HG03354 (cell line): ENCODE measurements at regions not wholly inside any gene's neighbourhood (a gene's known extent, or its start where the extent isn't known, plus 50 kb on each side); places are given as distances from the start of the nearest gene placed in this dataset.

Source experiments
- ATAC-seq: cut with Tn5 transposase; IDR thresholded peaks from one replicate; pipeline ENCODE4 v1.9.1; 2021; ENCODE audit warnings: mild to moderate bottlenecking; ENCODE audit not compliant: unreplicated experiment, poor library complexity, severe bottlenecking

DNA sequence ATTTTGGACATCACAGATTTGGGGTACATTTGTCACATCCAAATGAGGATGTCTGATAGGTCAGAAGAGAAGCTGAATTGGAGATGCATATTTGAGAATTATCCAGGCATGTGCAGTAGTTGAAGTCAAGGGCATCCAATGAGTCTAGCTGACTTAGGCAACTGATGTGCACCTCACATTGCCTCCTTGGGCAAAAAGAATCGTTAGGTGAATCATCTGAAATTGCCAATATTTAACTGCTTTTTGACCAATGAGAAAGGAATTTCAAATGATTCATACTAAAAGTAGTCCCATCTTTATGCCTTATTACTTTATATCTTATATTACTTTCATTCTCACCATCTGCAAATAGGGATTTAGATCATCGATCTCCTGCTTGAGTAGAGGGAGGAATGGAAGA, 117.7 kb downstream of the CD47 start:
- ATAC-seq: no peak

GRCh38 chr3:107970993-107971580, 119.7 kb downstream of the CD47 start:
- ATAC-seq: no peak

DNA sequence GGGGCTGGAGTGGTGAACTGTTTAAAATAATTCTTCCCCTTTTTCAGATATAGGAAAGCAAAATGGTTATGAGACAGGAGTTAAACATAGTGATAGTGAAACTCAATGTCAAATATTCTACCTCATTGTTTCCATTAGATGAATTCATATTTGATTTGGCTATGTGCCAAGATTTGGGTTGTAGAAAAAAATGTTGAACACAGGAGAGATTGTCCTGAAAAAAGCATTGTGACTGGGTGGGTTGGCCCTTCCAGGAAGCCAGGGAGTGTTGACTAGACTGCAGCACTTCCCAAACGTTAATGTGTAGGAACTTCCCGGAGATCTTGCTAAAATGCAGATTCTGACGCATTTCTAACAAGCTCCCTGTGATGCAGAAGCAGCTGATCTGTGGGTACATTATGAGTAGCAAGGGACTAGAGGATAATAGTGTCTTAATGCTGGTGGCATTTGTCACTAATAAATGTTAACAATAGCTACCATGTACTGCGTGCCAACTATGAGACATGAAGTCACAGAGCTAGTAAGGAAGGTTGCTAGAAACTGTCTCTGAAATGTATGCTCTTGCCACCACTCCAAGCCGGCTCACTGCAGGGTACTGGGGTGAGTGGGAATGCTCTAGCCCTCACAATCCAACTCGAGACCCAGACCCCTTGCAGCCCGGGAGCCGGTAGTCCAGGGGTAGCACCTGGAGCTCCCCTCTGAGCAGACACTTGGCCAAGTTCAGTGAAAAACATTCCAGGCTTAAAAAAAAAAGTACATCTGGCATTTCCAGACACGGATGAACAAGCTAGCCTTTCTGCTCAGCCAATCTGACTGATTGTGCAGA, 120.6 kb downstream of the CD47 start:
- ATAC-seq: no peak

- no peak for ATAC-seq
Measured at GRCh38 chr3:107969525-107969924, 121.3 kb downstream of the CD47 start.

- no peak for ATAC-seq
Measured at GRCh38 chr3:107966276-107966675, 124.6 kb downstream of the CD47 start.

GRCh38 chr3:107965136-107965655, 125.6 kb downstream of the CD47 start:
- ATAC-seq: no peak

GRCh38 chr3:107963581-107963980, 127.2 kb downstream of the CD47 start:
- no peak for ATAC-seq

DNA sequence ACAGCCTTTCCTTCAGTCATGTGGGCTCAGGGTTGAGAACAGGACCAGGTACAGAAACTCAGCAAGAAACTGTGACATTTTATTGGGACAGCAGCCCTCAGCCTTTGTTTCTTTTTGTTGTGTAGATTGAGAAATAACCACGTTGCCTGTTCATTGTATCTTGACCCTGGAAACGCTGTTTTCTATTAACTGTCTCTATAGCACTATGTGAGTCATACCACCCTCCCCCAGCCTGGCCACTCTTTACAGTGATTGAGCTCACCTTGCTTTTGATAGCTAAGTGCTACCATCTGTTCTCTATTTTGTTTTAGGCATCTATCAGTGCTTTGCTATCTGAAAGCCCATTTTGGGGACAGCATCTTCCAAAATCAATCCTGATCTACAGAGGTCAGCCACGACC, 127.9 kb downstream of the CD47 start:
- no peak for ATAC-seq

- no peak for ATAC-seq
Measured at GRCh38 chr3:107962037-107962436, 128.8 kb downstream of the CD47 start.

GRCh38 chr3:107959550-107960154, 131.2 kb downstream of the CD47 start:
- ATAC-seq: no peak

- no peak for ATAC-seq
Measured at GRCh38 chr3:107958146-107958545, 132.7 kb downstream of the CD47 start.

GRCh38 chr3:107956991-107957900, 133.6 kb downstream of the CD47 start:
- no peak for ATAC-seq

- no peak for ATAC-seq
Measured at GRCh38 chr3:107954845-107955244, 136.0 kb downstream of the CD47 start.

DNA sequence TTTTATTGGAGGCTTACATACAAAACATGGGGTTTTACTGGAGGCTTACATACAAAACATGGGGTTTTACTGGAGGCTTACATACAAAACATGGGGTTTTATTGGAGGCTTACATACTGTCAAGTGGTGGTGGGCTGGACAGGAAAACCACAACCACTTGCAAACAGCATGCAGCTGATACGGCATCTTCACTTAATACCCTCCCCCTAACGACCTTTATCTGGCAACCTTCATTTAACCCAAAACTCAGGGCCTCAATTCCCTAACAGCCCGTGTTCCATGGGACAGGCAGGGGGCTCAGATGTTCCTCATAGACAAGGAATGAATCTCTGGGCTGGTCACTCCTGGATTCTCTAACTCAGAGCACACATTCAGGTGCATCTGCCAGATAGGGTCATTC, 137.1 kb downstream of the CD47 start:
- ATAC-seq: no peak

DNA sequence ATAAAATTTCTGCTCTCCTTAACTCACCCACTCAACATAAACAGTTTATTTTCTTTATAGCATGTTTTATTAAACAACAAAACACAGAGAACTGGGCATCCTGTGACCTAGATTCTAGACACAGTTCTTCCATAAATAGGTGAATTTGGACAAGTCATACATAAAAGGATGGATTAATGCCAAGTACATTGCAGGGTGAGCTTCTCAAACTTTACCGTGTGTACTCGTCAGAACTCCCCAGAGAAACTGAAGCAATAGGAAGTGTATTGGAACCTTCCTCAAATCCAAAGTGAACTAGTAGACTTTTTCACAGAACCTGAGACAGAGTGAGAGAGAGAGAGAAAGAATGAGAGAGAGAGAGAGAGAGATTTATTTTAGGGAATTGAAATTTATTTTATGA, 139.7 kb downstream of the CD47 start:
- ATAC-seq: no peak

GRCh38 chr3:107950417-107950816, 140.4 kb downstream of the CD47 start:
- no peak for ATAC-seq

GRCh38 chr3:107949394-107949970, 141.3 kb downstream of the CD47 start:
- ATAC-seq: no peak

DNA sequence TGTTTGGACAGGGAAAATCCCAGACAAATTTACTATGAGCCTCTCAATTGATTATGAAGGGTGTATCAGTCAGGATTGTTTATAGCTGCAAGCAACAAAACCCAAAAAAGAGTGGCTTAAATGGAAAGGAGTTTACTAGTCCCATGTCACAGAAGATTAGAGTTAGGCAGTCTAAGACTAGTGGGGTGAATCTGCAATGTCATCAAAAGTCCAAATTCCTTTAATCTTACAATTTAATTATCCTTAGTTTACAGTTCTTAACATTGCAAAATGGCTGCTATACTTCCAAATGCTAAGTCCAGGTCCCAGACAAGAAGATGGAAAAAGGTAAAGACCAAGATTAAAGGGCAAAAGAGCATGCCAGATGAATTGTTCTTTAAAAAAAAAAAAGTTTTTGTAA, 143.6 kb downstream of the CD47 start:
- ATAC-seq: no peak

GRCh38 chr3:107946700-107947099, 144.1 kb downstream of the CD47 start:
- no peak for ATAC-seq
